ENCODE measurements at regions not wholly inside any gene's neighbourhood (a gene's known extent, or its start where the extent isn't known, plus 50 kb on each side); places are given as distances from the start of the nearest gene placed in this dataset.

DNA sequence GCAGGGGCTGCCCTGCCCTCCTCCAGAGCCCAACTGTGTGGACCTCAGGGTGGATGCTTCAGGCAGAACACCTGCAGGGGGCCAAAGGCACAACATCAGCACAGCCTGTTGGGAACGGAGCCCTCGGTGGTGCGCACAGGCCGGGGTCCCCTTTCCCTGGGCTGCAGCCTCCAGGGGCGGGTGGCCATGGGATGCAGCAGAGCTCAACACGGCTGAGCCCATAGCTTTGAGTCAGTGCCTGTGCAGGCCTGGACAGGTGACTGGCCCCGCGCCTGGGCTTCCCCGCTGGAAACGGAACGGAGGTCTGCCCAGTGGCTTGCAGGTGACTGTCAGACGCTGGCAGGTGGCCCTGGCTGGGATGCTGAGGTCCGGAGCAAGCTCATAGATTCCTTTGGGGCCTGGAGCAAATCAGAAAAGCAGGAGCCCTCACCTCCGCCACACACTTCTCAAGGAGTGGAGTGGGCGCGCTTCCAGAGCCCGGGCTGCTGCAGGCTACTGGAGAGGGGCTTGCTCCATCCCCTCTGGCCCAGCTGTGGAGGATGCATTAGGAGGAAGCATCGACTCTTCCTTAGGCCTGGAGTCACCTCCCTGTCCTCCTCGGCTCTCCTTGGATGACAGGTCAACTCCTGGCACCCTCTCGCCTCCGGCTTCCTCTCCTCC, 69.8 kb upstream of the RNU6ATAC start:
- no peak overlapping the region for H3K4me3 ChIP-seq (ENCODE audit: low read depth, low read length, poor library complexity, severe bottlenecking)
- peaks cover 7% of the 10 kb centered on the region; the same call in 1 of the 2 replicates for H3K27me3 ChIP-seq (ENCODE audit: insufficient read depth, low read length)
- H3K4me1 ChIP-seq (ENCODE audit: insufficient read depth, low read length, severe bottlenecking): peaks cover 25% of the 10 kb centered on the region
- TF ChIP-seq, protein P1, sequence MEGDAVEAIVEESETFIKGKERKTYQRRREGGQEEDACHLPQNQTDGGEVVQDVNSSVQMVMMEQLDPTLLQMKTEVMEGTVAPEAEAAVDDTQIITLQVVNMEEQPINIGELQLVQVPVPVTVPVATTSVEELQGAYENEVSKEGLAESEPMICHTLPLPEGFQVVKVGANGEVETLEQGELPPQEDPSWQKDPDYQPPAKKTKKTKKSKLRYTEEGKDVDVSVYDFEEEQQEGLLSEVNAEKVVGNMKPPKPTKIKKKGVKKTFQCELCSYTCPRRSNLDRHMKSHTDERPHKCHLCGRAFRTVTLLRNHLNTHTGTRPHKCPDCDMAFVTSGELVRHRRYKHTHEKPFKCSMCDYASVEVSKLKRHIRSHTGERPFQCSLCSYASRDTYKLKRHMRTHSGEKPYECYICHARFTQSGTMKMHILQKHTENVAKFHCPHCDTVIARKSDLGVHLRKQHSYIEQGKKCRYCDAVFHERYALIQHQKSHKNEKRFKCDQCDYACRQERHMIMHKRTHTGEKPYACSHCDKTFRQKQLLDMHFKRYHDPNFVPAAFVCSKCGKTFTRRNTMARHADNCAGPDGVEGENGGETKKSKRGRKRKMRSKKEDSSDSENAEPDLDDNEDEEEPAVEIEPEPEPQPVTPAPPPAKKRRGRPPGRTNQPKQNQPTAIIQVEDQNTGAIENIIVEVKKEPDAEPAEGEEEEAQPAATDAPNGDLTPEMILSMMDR (IDR thresholded peaks at IDR 0.05; ENCODE audit: low read length): no peak
- no peak for TF ChIP-seq EZH2 (IDR thresholded peaks at IDR 0.05; ENCODE audit: borderline replicate concordance, low read length)
- H3K4me2 ChIP-seq (ENCODE audit: low read length): no peak overlapping the region
- H3K9ac ChIP-seq (ENCODE audit: low read length): no peak overlapping the region
- no peaks in the 10 kb centered on the region for H3K9me3 ChIP-seq (ENCODE audit: low read length)
- no peaks in the 10 kb centered on the region for H3K79me2 ChIP-seq (ENCODE audit: insufficient read depth, low read length)
- no peak overlapping the region for H3K27ac ChIP-seq (ENCODE audit: low read depth, low read length, poor library complexity, severe bottlenecking)
- no peak overlapping the region for H2AFZ ChIP-seq (ENCODE audit: low read length)
- H3K9me2 ChIP-seq (ENCODE audit: low read depth, low read length): no peaks in the 10 kb centered on the region
- no peaks in the 10 kb centered on the region for H3F3A ChIP-seq (ENCODE audit: insufficient read depth, low read length)
- no peaks in the 10 kb centered on the region for H4K20me1 ChIP-seq (ENCODE audit: insufficient read depth, low read length)
- H3K36me3 ChIP-seq (ENCODE audit: insufficient read depth, low read length): no peaks in the 10 kb centered on the region

GRCh38 chr9:134234687-134235359, 70.5 kb upstream of the RNU6ATAC start:
- Histone ChIP-seq H3K79me2 (ENCODE audit: insufficient read depth, low read length) (no peaks in the 10 kb centered on the region), H3K9me3 (ENCODE audit: low read length) (no peaks in the 10 kb centered on the region), H3K9ac (ENCODE audit: low read length) (no peak overlapping the region), H3F3A (ENCODE audit: insufficient read depth, low read length) (no peaks in the 10 kb centered on the region), H3K4me1 (ENCODE audit: insufficient read depth, low read length, severe bottlenecking) (peaks cover 25% of the 10 kb centered on the region), H3K4me2 (ENCODE audit: low read length) (no peak overlapping the region), H2AFZ (ENCODE audit: low read length) (no peak overlapping the region), H3K27ac (ENCODE audit: low read depth, low read length, poor library complexity, severe bottlenecking) (no peak overlapping the region), H3K36me3 (ENCODE audit: insufficient read depth, low read length) (no peaks in the 10 kb centered on the region), H3K27me3 (ENCODE audit: insufficient read depth, low read length) (peaks cover under 1% of the 10 kb centered on the region; the same call in 1 of the 2 replicates), H4K20me1 (ENCODE audit: insufficient read depth, low read length) (no peaks in the 10 kb centered on the region), H3K9me2 (ENCODE audit: low read depth, low read length) (no peaks in the 10 kb centered on the region), H3K4me3 (ENCODE audit: low read depth, low read length, poor library complexity, severe bottlenecking) (no peak overlapping the region)
- no peak for TF ChIP-seq EZH2 (IDR thresholded peaks at IDR 0.05; ENCODE audit: borderline replicate concordance, low read length)
- TF ChIP-seq, protein P1 (IDR thresholded peaks at IDR 0.05; ENCODE audit: low read length): no peak

DNA sequence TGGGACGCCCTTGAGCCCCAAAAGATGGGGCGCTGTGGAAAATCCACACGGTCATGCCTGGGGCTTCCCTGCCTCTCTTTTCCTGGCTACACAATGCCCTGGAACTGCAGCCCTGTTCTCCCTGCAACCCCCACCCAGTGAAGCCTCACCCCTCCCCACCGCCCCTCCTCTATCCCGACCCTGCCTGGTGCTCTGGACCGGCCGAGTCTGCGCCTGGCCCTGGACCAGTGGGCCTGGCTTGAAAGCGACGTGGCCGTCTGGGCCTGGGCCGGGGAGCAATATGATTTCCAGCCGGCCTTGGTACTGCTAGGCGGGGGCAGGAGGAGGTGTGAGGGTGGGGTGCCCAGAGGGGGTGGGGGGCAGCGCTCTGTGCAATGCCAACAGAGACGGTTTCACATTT, 71.0 kb upstream of the RNU6ATAC start:
- TF ChIP-seq, protein P1 (IDR thresholded peaks at IDR 0.05; ENCODE audit: low read length): no peak
- no peaks in the 10 kb centered on the region; the same call in 1 of the 2 replicates for H3K27me3 ChIP-seq (ENCODE audit: insufficient read depth, low read length)

More for the DNA sequence above, 71.0 kb upstream of the RNU6ATAC start:
- H3K79me2 ChIP-seq (ENCODE audit: insufficient read depth, low read length): no peaks in the 10 kb centered on the region
- no peak overlapping the region for H3K9ac ChIP-seq (ENCODE audit: low read length)
- no peak overlapping the region for H2AFZ ChIP-seq (ENCODE audit: low read length)
- H3F3A ChIP-seq (ENCODE audit: insufficient read depth, low read length): no peaks in the 10 kb centered on the region
- no peaks in the 10 kb centered on the region for H3K9me3 ChIP-seq (ENCODE audit: low read length)
- no peak overlapping the region for H3K27ac ChIP-seq (ENCODE audit: low read depth, low read length, poor library complexity, severe bottlenecking)
- H3K9me2 ChIP-seq (ENCODE audit: low read depth, low read length): no peaks in the 10 kb centered on the region
- H3K4me2 ChIP-seq (ENCODE audit: low read length): no peak overlapping the region
- H4K20me1 ChIP-seq (ENCODE audit: insufficient read depth, low read length): no peaks in the 10 kb centered on the region
- peaks cover 23% of the 10 kb centered on the region for H3K4me1 ChIP-seq (ENCODE audit: insufficient read depth, low read length, severe bottlenecking)
- no peaks in the 10 kb centered on the region for H3K36me3 ChIP-seq (ENCODE audit: insufficient read depth, low read length)
- H3K4me3 ChIP-seq (ENCODE audit: low read depth, low read length, poor library complexity, severe bottlenecking): no peak overlapping the region
